Occipital lobe (tissue), 1 donor: ENCODE measurements at regions not wholly inside any gene's neighbourhood (a gene's known extent, or its start where the extent isn't known, plus 50 kb on each side); places are given as distances from the start of the nearest gene placed in this dataset.
"Not testable (repeated sequence)": the region's sequence is repeated elsewhere in the genome, so short reads cannot be mapped to it uniquely, and the experiment has no call there.

Source experiments
- DNase-seq: peaks from one replicate; lab custom pipeline; 2025; lab: John Stamatoyannopoulos, UW

GRCh38 chr1:194044892-194045291 is 858.5 kb upstream of the B3GALT2 start:
- no peak for DNase-seq

GRCh38 chr1:194043984-194044755 is 857.8 kb upstream of the B3GALT2 start:
- DNase-seq: no peak

GRCh38 chr1:194042736-194043135 is 856.3 kb upstream of the B3GALT2 start:
- no peak for DNase-seq

GRCh38 chr1:194040496-194040895 is 854.1 kb upstream of the B3GALT2 start:
- no peak for DNase-seq

- no peak for DNase-seq
Measured at GRCh38 chr1:194039578-194039977, 853.2 kb upstream of the B3GALT2 start.

- no peak for DNase-seq
Measured at GRCh38 chr1:194033646-194034045, 847.2 kb upstream of the B3GALT2 start.

GRCh38 chr1:194028002-194028401 is 841.6 kb upstream of the B3GALT2 start:
- no peak for DNase-seq

- no peak for DNase-seq
Measured at GRCh38 chr1:194026422-194026821, 840.0 kb upstream of the B3GALT2 start.

- no peak for DNase-seq
Measured at GRCh38 chr1:194024659-194025058, 838.2 kb upstream of the B3GALT2 start.

- no peak for DNase-seq
Measured at GRCh38 chr1:194014014-194014413, 827.6 kb upstream of the B3GALT2 start.

- no peak for DNase-seq
Measured at GRCh38 chr1:194013561-194013960, 827.1 kb upstream of the B3GALT2 start.

- DNase-seq: no peak
Measured at GRCh38 chr1:194004146-194004545, 817.7 kb upstream of the B3GALT2 start.

GRCh38 chr1:194001726-194002350 is 815.4 kb upstream of the B3GALT2 start:
- not testable (repeated sequence) for DNase-seq

GRCh38 chr1:193988885-193989284 is 802.5 kb upstream of the B3GALT2 start:
- no peak for DNase-seq

GRCh38 chr1:193979219-193979618 is 792.8 kb upstream of the B3GALT2 start:
- no peak for DNase-seq

- DNase-seq: no peak
Measured at GRCh38 chr1:193974286-193974798, 787.9 kb upstream of the B3GALT2 start.

- DNase-seq: no peak
Measured at GRCh38 chr1:193973428-193973827, 787.0 kb upstream of the B3GALT2 start.

GRCh38 chr1:193971595-193971994 is 785.2 kb upstream of the B3GALT2 start:
- no peak for DNase-seq

GRCh38 chr1:193960499-193960898 is 774.1 kb upstream of the B3GALT2 start:
- no peak for DNase-seq

GRCh38 chr1:193960040-193960439 is 773.6 kb upstream of the B3GALT2 start:
- DNase-seq: no peak

- no peak for DNase-seq
Measured at GRCh38 chr1:193957556-193958095, 771.2 kb upstream of the B3GALT2 start.

- no peak for DNase-seq
Measured at GRCh38 chr1:193952778-193953374, 766.5 kb upstream of the B3GALT2 start.
